ENCODE measurements at regions not wholly inside any gene's neighbourhood (a gene's known extent, or its start where the extent isn't known, plus 50 kb on each side); places are given as distances from the start of the nearest gene placed in this dataset.

DNA sequence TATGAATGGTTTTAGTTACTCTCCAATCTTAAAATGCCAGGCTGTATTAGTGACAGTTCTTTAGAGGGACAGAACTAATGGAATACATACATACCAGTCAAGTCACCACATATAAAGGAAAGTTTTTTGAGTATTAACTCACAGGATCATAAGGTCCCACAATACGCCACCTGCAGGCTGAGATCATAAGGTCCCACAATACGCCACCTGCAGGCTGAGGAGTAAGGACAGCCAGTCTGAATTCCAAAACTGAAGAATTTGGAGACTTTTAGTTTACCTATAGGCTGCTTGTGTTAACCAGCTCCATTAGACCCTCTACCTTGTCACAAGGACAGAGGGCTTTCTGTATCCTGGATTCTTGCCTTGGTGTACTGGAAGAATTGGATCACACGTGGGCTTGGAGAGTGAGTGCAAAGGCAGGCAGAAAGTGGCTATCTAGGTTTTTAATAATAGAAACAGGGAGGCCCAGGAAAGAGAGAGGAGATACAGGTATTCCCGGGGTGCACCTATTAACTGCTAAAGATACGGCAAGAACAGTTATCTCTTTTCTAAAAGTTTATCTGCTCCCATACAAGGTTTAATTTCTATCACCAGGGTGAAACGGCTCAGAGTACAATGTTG lies 234.9 kb upstream of the CYRIA start:
- H3K4me2 ChIP-seq (ENCODE audit: low read depth, low read length, poor library complexity, severe bottlenecking) = no peak overlapping the region
- no peaks in the 10 kb centered on the region for H3F3A ChIP-seq (ENCODE audit: insufficient read depth)
- H3K4me3 ChIP-seq (ENCODE audit: insufficient read depth, low read length, poor library complexity, severe bottlenecking) = no peak overlapping the region
- no peaks in the 10 kb centered on the region for H4K20me1 ChIP-seq (ENCODE audit: low read depth, low read length)
- TF ChIP-seq, protein P1, sequence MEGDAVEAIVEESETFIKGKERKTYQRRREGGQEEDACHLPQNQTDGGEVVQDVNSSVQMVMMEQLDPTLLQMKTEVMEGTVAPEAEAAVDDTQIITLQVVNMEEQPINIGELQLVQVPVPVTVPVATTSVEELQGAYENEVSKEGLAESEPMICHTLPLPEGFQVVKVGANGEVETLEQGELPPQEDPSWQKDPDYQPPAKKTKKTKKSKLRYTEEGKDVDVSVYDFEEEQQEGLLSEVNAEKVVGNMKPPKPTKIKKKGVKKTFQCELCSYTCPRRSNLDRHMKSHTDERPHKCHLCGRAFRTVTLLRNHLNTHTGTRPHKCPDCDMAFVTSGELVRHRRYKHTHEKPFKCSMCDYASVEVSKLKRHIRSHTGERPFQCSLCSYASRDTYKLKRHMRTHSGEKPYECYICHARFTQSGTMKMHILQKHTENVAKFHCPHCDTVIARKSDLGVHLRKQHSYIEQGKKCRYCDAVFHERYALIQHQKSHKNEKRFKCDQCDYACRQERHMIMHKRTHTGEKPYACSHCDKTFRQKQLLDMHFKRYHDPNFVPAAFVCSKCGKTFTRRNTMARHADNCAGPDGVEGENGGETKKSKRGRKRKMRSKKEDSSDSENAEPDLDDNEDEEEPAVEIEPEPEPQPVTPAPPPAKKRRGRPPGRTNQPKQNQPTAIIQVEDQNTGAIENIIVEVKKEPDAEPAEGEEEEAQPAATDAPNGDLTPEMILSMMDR (IDR thresholded peaks at IDR 0.05; ENCODE audit: insufficient read depth, low read length, poor library complexity, severe bottlenecking) = peak; percentile 95
- no peak for TF ChIP-seq EZH2phosphoT487 (conservative IDR thresholded peaks at IDR 0.05; ENCODE audit: low read length)
- H3K27ac ChIP-seq (ENCODE audit: low read depth, low read length) = no peak overlapping the region
- no peaks in the 10 kb centered on the region for H3K27me3 ChIP-seq (ENCODE audit: low read length)
- no peak overlapping the region for H2AFZ ChIP-seq (ENCODE audit: low read depth, low read length, severe bottlenecking)
- H3K36me3 ChIP-seq (ENCODE audit: low read length) = no peaks in the 10 kb centered on the region
- H3K79me2 ChIP-seq (ENCODE audit: insufficient read depth, low read length) = no peaks in the 10 kb centered on the region
- no peak overlapping the region for H3K9ac ChIP-seq (ENCODE audit: low read length)
- no peaks in the 10 kb centered on the region for H3K9me3 ChIP-seq (ENCODE audit: insufficient read depth, low read length)
- H3K9me2 ChIP-seq (replicated peaks; ENCODE audit: insufficient read depth, low read length) = no peaks in the 10 kb centered on the region

DNA sequence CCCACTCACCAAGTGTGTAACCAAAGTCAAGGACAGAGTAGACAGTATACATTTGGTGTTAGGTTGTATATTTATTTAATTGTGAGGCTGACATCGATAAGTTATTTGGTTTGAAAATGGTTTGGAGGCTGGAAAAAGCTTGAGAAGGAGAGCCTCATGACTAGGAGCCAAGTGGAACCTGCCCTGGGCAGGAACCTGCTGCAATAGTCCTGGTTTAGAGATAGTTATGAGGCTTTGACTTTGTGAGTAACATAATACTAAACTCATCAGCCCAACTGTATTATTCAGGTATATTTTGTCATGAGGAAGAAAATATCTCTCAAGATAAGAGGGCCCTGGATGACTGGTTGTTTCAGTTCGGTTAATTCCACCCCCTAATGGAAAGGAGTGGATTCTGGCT lies 234.3 kb upstream of the CYRIA start:
- no peaks in the 10 kb centered on the region for H3F3A ChIP-seq (ENCODE audit: insufficient read depth)
- TF ChIP-seq EZH2phosphoT487 (conservative IDR thresholded peaks at IDR 0.05; ENCODE audit: low read length) = no peak
- TF ChIP-seq, protein P1 (IDR thresholded peaks at IDR 0.05; ENCODE audit: insufficient read depth, low read length, poor library complexity, severe bottlenecking) = no peak
- no peak overlapping the region for H3K4me2 ChIP-seq (ENCODE audit: low read depth, low read length, poor library complexity, severe bottlenecking)
- H3K79me2 ChIP-seq (ENCODE audit: insufficient read depth, low read length) = no peaks in the 10 kb centered on the region
- H3K9me2 ChIP-seq (replicated peaks; ENCODE audit: insufficient read depth, low read length) = no peaks in the 10 kb centered on the region
- H3K4me3 ChIP-seq (ENCODE audit: insufficient read depth, low read length, poor library complexity, severe bottlenecking) = no peak overlapping the region
- H2AFZ ChIP-seq (ENCODE audit: low read depth, low read length, severe bottlenecking) = no peak overlapping the region
- H3K9me3 ChIP-seq (ENCODE audit: insufficient read depth, low read length) = no peaks in the 10 kb centered on the region
- H3K36me3 ChIP-seq (ENCODE audit: low read length) = no peaks in the 10 kb centered on the region
- no peaks in the 10 kb centered on the region for H3K27me3 ChIP-seq (ENCODE audit: low read length)
- no peak overlapping the region for H3K9ac ChIP-seq (ENCODE audit: low read length)
- no peaks in the 10 kb centered on the region for H4K20me1 ChIP-seq (ENCODE audit: low read depth, low read length)
- H3K27ac ChIP-seq (ENCODE audit: low read depth, low read length) = no peak overlapping the region

DNA sequence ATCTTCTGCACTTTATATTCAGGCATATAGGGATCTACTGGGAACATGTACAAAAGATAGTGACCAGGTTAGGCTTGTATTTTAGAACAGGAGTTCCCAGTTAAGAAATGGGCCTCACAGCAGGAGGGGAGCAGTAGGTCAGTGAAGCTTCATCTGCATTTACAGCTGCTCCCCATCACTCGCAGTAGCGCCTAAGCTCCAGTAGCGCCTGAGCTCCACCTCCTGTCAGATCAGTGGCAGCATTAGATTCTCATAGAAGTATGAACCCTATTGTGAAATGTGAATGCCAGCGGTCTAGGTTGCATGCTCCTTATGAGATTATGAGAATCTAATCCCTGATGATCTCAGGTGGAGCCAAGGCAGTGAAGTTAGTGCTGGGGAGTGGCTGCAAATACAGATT lies 224.4 kb upstream of the CYRIA start:
- no peak overlapping the region for H3K27ac ChIP-seq (ENCODE audit: low read depth, low read length)
- no peak for TF ChIP-seq EZH2phosphoT487 (conservative IDR thresholded peaks at IDR 0.05; ENCODE audit: low read length)
- TF ChIP-seq, protein P1 (IDR thresholded peaks at IDR 0.05; ENCODE audit: insufficient read depth, low read length, poor library complexity, severe bottlenecking) = no peak

More for the DNA sequence above, 224.4 kb upstream of the CYRIA start:
- Histone ChIP-seq H3F3A (ENCODE audit: insufficient read depth) (no peaks in the 10 kb centered on the region), H3K9ac (ENCODE audit: low read length) (no peak overlapping the region), H2AFZ (ENCODE audit: low read depth, low read length, severe bottlenecking) (no peak overlapping the region), H3K27me3 (ENCODE audit: low read length) (no peaks in the 10 kb centered on the region), H4K20me1 (ENCODE audit: low read depth, low read length) (no peaks in the 10 kb centered on the region), H3K36me3 (ENCODE audit: low read length) (no peaks in the 10 kb centered on the region), H3K79me2 (ENCODE audit: insufficient read depth, low read length) (no peaks in the 10 kb centered on the region), H3K4me3 (ENCODE audit: insufficient read depth, low read length, poor library complexity, severe bottlenecking) (no peak overlapping the region), H3K4me2 (ENCODE audit: low read depth, low read length, poor library complexity, severe bottlenecking) (no peak overlapping the region), H3K9me2 (replicated peaks; ENCODE audit: insufficient read depth, low read length) (no peaks in the 10 kb centered on the region), H3K9me3 (ENCODE audit: insufficient read depth, low read length) (no peaks in the 10 kb centered on the region)

Measured in SU-DHL-6 (cell line).